ENCODE measurements at regions not wholly inside any gene's neighbourhood (a gene's known extent, or its start where the extent isn't known, plus 50 kb on each side); places are given as distances from the start of the nearest gene placed in this dataset.
A peak's percentile ranks its signal among the peaks of the same experiment; 100 is the strongest.

- no peak for DNase-seq (ENCODE audit: low read depth)
These were observed 57.8 kb downstream of the PRLHR start for GRCh38 chr10:118537623-118538022.

GRCh38 chr10:118534136-118534535, 61.3 kb downstream of the PRLHR start:
- no peak for DNase-seq (ENCODE audit: low read depth)

- DNase-seq (ENCODE audit: low read depth) = peak; percentile 4
These were observed 64.2 kb downstream of the PRLHR start for GRCh38 chr10:118531105-118531852.

- DNase-seq (ENCODE audit: low read depth) = no peak
These were observed 67.0 kb downstream of the PRLHR start for GRCh38 chr10:118528426-118528825.

GRCh38 chr10:118523775-118524174, 71.7 kb downstream of the PRLHR start:
- DNase-seq (ENCODE audit: low read depth) = peak; percentile 31

GRCh38 chr10:118522791-118523498, 72.5 kb downstream of the PRLHR start:
- peak; percentile 73 for DNase-seq (ENCODE audit: low read depth)

GRCh38 chr10:118521415-118522117, 73.9 kb downstream of the PRLHR start:
- no peak for DNase-seq (ENCODE audit: low read depth)

- no peak for DNase-seq (ENCODE audit: low read depth)
These were observed 75.2 kb downstream of the PRLHR start for GRCh38 chr10:118520116-118520742.

GRCh38 chr10:118518095-118518494, 77.4 kb downstream of the PRLHR start:
- no peak for DNase-seq (ENCODE audit: low read depth)

- no peak for DNase-seq (ENCODE audit: low read depth)
These were observed 78.7 kb downstream of the PRLHR start for GRCh38 chr10:118516716-118517115.

GRCh38 chr10:118513174-118513573, 82.3 kb downstream of the PRLHR start:
- no peak for DNase-seq (ENCODE audit: low read depth)

GRCh38 chr10:118511711-118512110, 83.7 kb downstream of the PRLHR start:
- DNase-seq (ENCODE audit: low read depth) = no peak

- DNase-seq (ENCODE audit: low read depth) = no peak
These were observed 86.6 kb downstream of the PRLHR start for GRCh38 chr10:118508863-118509262.

GRCh38 chr10:118508355-118508754, 87.1 kb downstream of the PRLHR start:
- no peak for DNase-seq (ENCODE audit: low read depth)

GRCh38 chr10:118506671-118507590, 88.5 kb downstream of the PRLHR start:
- DNase-seq (ENCODE audit: low read depth) = no peak

GRCh38 chr10:118505363-118505762, 90.1 kb downstream of the PRLHR start:
- no peak for DNase-seq (ENCODE audit: low read depth)

- peak; percentile 67 for DNase-seq (ENCODE audit: low read depth)
These were observed 90.8 kb downstream of the PRLHR start for GRCh38 chr10:118504467-118505205.

GRCh38 chr10:118504044-118504443, 91.4 kb downstream of the PRLHR start:
- no peak for DNase-seq (ENCODE audit: low read depth)

GRCh38 chr10:118503192-118503591, 92.3 kb downstream of the PRLHR start:
- DNase-seq (ENCODE audit: low read depth) = no peak

Data from M059J (cell line).